ENCODE measurements at regions not wholly inside any gene's neighbourhood (a gene's known extent, or its start where the extent isn't known, plus 50 kb on each side); places are given as distances from the start of the nearest gene placed in this dataset.

DNA sequence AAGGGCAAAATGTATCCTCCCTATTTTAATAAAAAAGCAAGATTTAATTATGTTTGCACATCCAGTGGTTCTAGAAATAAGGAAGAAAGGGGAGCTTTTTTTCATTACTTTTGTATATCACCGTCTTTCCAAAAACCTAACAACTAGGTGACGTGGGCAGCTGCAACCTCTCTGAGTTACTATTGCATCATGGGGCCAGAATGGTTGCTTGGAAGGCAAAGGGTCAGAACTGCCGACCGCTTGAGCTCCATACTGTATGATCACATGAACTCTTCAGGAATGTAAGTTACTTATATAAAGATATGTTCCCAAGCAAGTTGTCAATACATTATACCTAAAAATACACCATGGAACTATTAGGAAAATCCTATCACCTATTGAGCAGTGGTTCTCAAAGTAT lies 85.6 kb upstream of the HIVEP3 start (continued):
- TF ChIP-seq, protein P1, sequence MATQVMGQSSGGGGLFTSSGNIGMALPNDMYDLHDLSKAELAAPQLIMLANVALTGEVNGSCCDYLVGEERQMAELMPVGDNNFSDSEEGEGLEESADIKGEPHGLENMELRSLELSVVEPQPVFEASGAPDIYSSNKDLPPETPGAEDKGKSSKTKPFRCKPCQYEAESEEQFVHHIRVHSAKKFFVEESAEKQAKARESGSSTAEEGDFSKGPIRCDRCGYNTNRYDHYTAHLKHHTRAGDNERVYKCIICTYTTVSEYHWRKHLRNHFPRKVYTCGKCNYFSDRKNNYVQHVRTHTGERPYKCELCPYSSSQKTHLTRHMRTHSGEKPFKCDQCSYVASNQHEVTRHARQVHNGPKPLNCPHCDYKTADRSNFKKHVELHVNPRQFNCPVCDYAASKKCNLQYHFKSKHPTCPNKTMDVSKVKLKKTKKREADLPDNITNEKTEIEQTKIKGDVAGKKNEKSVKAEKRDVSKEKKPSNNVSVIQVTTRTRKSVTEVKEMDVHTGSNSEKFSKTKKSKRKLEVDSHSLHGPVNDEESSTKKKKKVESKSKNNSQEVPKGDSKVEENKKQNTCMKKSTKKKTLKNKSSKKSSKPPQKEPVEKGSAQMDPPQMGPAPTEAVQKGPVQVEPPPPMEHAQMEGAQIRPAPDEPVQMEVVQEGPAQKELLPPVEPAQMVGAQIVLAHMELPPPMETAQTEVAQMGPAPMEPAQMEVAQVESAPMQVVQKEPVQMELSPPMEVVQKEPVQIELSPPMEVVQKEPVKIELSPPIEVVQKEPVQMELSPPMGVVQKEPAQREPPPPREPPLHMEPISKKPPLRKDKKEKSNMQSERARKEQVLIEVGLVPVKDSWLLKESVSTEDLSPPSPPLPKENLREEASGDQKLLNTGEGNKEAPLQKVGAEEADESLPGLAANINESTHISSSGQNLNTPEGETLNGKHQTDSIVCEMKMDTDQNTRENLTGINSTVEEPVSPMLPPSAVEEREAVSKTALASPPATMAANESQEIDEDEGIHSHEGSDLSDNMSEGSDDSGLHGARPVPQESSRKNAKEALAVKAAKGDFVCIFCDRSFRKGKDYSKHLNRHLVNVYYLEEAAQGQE (IDR thresholded peaks at IDR 0.05; ENCODE audit: low read depth): no peak
- TF ChIP-seq CBX3 (IDR thresholded peaks at IDR 0.05; ENCODE audit: low read depth) (no peak), ELF1 (IDR thresholded peaks at IDR 0.05; ENCODE audit: borderline replicate concordance, low read depth) (no peak), JUND (IDR thresholded peaks at IDR 0.05) (no peak), EZH2 (IDR thresholded peaks at IDR 0.05) (no peak), ZNF274 (IDR thresholded peaks at IDR 0.05; ENCODE audit: low read depth, low read length) (no peak), RAD21 (IDR thresholded peaks at IDR 0.05; ENCODE audit: low read depth) (no peak), ZFX (IDR thresholded peaks at IDR 0.05) (no peak), TCF7L2 (IDR thresholded peaks at IDR 0.05; ENCODE audit: borderline replicate concordance, extremely low read depth, insufficient read depth, insufficient read length) (no peak), POLR2A (IDR thresholded peaks at IDR 0.05; ENCODE audit: borderline replicate concordance, extremely low read depth, insufficient read depth, insufficient read length) (no peak), EGR1 (IDR thresholded peaks at IDR 0.05; ENCODE audit: low read depth) (no peak), SRF (IDR thresholded peaks at IDR 0.05; ENCODE audit: low read depth) (no peak)
- TF ChIP-seq, protein P2, sequence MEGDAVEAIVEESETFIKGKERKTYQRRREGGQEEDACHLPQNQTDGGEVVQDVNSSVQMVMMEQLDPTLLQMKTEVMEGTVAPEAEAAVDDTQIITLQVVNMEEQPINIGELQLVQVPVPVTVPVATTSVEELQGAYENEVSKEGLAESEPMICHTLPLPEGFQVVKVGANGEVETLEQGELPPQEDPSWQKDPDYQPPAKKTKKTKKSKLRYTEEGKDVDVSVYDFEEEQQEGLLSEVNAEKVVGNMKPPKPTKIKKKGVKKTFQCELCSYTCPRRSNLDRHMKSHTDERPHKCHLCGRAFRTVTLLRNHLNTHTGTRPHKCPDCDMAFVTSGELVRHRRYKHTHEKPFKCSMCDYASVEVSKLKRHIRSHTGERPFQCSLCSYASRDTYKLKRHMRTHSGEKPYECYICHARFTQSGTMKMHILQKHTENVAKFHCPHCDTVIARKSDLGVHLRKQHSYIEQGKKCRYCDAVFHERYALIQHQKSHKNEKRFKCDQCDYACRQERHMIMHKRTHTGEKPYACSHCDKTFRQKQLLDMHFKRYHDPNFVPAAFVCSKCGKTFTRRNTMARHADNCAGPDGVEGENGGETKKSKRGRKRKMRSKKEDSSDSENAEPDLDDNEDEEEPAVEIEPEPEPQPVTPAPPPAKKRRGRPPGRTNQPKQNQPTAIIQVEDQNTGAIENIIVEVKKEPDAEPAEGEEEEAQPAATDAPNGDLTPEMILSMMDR (IDR thresholded peaks at IDR 0.05 in 2 of 3, conservative IDR thresholded peaks at IDR 0.05 in 1 of 3; ENCODE audit: borderline replicate concordance in 1 of 3, insufficient read depth in 1 of 3, low read depth in 2 of 3, low read length in 2 of 3): no peak
- TF ChIP-seq, protein P3, sequence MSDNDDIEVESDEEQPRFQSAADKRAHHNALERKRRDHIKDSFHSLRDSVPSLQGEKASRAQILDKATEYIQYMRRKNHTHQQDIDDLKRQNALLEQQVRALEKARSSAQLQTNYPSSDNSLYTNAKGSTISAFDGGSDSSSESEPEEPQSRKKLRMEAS (IDR thresholded peaks at IDR 0.05): no peak
